GM13976 (cell line): ENCODE measurements at regions not wholly inside any gene's neighbourhood (a gene's known extent, or its start where the extent isn't known, plus 50 kb on each side); places are given as distances from the start of the nearest gene placed in this dataset.

Experiments used
- DNase-seq: peaks from one replicate; pipeline ENCODE4 v3.0.0; 2012; ENCODE audit warnings: low spot score
- in situ Hi-C: fragments of 300-500 bp; cut with MboI; formaldehyde crosslinking; loops from one replicate; pipeline ENCODE4 v1.12.0; 2022; ENCODE audit warnings: low sequenced_read_pairs, mixed read lengths, inconsistent platforms; ENCODE audit not compliant: unreplicated experiment
- TF ChIP-seq, protein P1 (sequence below): IDR thresholded peaks from 2 replicates; pipeline ENCODE4 v1.5.1; 2012; ENCODE audit warnings: borderline replicate concordance, mild to moderate bottlenecking; ENCODE audit not compliant: insufficient read depth; ENCODE audit errors: extremely low read depth, missing control alignments, control extremely low read depth

GRCh38 chr10:44806950-44807349 lies 104.2 kb upstream of the TMEM72 start:
- TF ChIP-seq, protein P1, sequence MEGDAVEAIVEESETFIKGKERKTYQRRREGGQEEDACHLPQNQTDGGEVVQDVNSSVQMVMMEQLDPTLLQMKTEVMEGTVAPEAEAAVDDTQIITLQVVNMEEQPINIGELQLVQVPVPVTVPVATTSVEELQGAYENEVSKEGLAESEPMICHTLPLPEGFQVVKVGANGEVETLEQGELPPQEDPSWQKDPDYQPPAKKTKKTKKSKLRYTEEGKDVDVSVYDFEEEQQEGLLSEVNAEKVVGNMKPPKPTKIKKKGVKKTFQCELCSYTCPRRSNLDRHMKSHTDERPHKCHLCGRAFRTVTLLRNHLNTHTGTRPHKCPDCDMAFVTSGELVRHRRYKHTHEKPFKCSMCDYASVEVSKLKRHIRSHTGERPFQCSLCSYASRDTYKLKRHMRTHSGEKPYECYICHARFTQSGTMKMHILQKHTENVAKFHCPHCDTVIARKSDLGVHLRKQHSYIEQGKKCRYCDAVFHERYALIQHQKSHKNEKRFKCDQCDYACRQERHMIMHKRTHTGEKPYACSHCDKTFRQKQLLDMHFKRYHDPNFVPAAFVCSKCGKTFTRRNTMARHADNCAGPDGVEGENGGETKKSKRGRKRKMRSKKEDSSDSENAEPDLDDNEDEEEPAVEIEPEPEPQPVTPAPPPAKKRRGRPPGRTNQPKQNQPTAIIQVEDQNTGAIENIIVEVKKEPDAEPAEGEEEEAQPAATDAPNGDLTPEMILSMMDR = no peak
- DNase-seq = no peak
- in situ Hi-C loops = no loop called here

DNA sequence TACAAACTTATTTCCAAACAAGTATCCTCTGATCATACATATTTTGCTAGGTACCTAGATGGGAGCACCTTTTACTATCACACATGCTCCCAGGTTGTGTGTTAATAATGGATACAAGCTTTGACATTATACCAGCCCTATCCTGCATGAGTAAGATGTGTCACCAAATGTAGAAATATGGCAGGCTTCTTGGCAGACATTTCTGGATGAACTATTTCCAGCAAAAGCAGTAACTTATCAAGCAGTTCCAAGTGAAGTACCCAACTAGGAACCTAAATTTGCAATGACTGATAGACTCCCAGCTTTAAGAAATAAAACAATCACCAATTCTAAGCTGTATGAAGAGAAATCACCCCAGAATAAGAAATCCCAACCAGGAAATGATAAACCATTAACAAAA lies 103.7 kb upstream of the TMEM72 start:
- TF ChIP-seq, protein P1 = no peak
- in situ Hi-C loops = no loop called here
- no peak for DNase-seq

GRCh38 chr10:44809647-44810046 lies 101.5 kb upstream of the TMEM72 start:
- no peak for DNase-seq
- TF ChIP-seq, protein P1 = no peak
- in situ Hi-C loops = no loop called here

DNA sequence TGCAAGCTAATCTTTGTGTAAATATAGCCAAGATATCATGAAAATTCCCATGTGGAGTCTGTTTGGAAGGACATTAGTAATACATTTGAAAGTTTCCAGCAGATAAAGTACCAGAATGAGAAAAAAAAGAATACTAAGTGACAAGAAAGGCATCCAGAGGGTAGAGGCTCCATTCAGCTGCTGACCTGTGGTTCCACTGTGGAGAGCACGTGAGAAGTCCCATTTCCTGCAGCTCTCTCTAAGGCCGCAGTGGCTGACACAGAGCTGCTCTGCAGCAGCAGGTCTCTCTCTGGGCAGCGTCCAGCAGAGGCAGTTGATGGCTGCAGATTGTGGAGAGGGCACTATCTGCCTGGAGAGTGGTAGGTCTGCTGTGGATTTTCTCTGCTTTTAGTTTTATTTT lies 100.1 kb upstream of the TMEM72 start:
- in situ Hi-C loops = no loop called here
- DNase-seq = no peak
- TF ChIP-seq, protein P1 = no peak

DNA sequence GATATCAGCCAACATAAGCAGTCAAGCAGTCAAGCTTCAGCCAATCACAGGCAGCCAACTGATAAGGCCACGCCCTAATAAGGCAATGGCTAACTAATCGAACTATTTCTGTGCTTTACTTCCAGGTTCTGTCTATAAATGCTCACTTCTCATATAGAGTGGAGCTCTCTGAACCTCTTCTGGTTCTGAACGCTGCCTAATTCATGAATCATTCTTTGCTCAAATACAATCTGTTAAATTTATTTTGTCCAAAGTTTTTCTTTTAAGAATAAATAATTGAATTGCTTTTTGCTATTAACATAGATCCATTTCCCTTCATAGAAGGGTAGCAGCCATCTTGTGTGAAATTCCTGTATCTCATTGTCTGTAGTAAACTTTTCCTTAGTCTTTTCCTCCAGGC lies 97.9 kb upstream of the TMEM72 start:
- DNase-seq = no peak
- in situ Hi-C loops = no loop called here
- TF ChIP-seq, protein P1 = no peak

GRCh38 chr10:44814929-44815328 lies 96.2 kb upstream of the TMEM72 start:
- TF ChIP-seq, protein P1 = no peak
- DNase-seq = no peak
- in situ Hi-C loops = no loop called here
